GM12878 (cell line): ENCODE measurements at regions not wholly inside any gene's neighbourhood (a gene's known extent, or its start where the extent isn't known, plus 50 kb on each side); places are given as distances from the start of the nearest gene placed in this dataset.

Experiments
- ATAC-seq: fragments of 200-7000 bp; cut with Tn5 transposase; 3 replicates; pipeline ENCODE4 v1.9.1; 2020; ENCODE audit warnings: mild to moderate bottlenecking, moderate library complexity
- BruUV-seq: library from RNA; stranded (reverse); fragments of 400-500 nt; replicated peaks from 2 replicates; lab custom pipeline; 2021; lab: Mats Ljungman, UMichigan
- CTCF ChIA-PET: fragments of 300-600 bp; sonication (Branson Sonifier 250); formaldehyde crosslinking; extraction: SDS; loops from one replicate; lab custom pipeline; 2021; ENCODE audit warnings: inconsistent platforms; lab: Yijun Ruan, JAX
- POLR2A ChIA-PET: fragments of 350-600 bp; formaldehyde crosslinking; extraction: SDS; loops from one replicate; lab custom pipeline; 2021; ENCODE audit warnings: inconsistent platforms; lab: Charles Lee
- RAD21 ChIA-PET: fragments of 300-600 bp; sonication (Branson Sonifier 250); formaldehyde crosslinking; loops from one replicate; lab custom pipeline; 2023; ENCODE audit warnings: antibody characterized with exemption; ENCODE audit not compliant: unreplicated experiment; lab: Charles Lee
- SMC1A ChIA-PET: fragments of 300-600 bp; sonication (Branson Sonifier 250); formaldehyde crosslinking; loops from one replicate; lab custom pipeline; 2023; ENCODE audit not compliant: unreplicated experiment, uncharacterized antibody; lab: Charles Lee
- DNase-seq: peaks from one replicate; pipeline ENCODE4 v3.0.0-alpha.2; 2011; ENCODE audit warnings: low read depth, low spot score
- FAIRE-seq: peaks from 3 replicates; lab custom pipeline; 2011; peaks lifted over from hg19 to GRCh38; lab: Jason Lieb, UNC
- H2AFZ ChIP-seq: 2 replicates; pipeline ENCODE4 v1.6.0; 2011; ENCODE audit warnings: low read depth, low read length, control low read depth; ENCODE audit not compliant: control insufficient read depth
- H3K27ac ChIP-seq: 2 replicates; pipeline ENCODE4 v1.5.1; 2011; ENCODE audit warnings: control low read depth; ENCODE audit not compliant: control insufficient read depth, insufficient read depth
- H3K27me3 ChIP-seq, 2 experiments: replicated peaks in 1 of 2; 2 replicates each; pipeline versions ENCODE4 v1.6.0 to v1.6.1; 2011; ENCODE audit warnings: low read length in 1 of 2; ENCODE audit not compliant: control insufficient read depth in 2 of 2, insufficient read depth in 2 of 2
- H3K36me3 ChIP-seq, 2 experiments: 2 replicates each; pipeline ENCODE4 v1.5.1; 2011; ENCODE audit warnings: low read length in 1 of 2; ENCODE audit not compliant: control insufficient read depth in 2 of 2, insufficient read depth in 2 of 2
- H3K4me1 ChIP-seq: 2 replicates; pipeline ENCODE4 v1.6.1; 2011; ENCODE audit warnings: mild to moderate bottlenecking, low read length, moderate library complexity, mixed read lengths; ENCODE audit not compliant: control insufficient read depth, insufficient read depth
- H3K4me2 ChIP-seq: 2 replicates; pipeline ENCODE4 v1.6.0; 2011; ENCODE audit warnings: control low read depth; ENCODE audit not compliant: control insufficient read depth, insufficient read depth
- H3K4me3 ChIP-seq: fragments of 200-600 bp; sonication (generic); 2 replicates; pipeline ENCODE4 v1.5.1; 2016
- H3K79me2 ChIP-seq: 2 replicates; pipeline ENCODE4 v1.6.0; 2011; ENCODE audit warnings: low read length; ENCODE audit not compliant: control insufficient read depth, insufficient read depth
- H3K9ac ChIP-seq: 2 replicates; pipeline ENCODE4 v1.8.0; 2011; ENCODE audit warnings: low read length, control low read depth, mixed read lengths; ENCODE audit not compliant: control insufficient read depth, insufficient read depth
- H3K9me3 ChIP-seq: replicated peaks from 3 replicates; pipeline ENCODE4 v1.5.1; 2011; ENCODE audit warnings: mild to moderate bottlenecking, low read length; ENCODE audit not compliant: control insufficient read depth, insufficient read depth
- H4K20me1 ChIP-seq: 2 replicates; pipeline ENCODE4 v1.6.0; 2011; ENCODE audit not compliant: control insufficient read depth, insufficient read depth
- ASH2L ChIP-seq: fragments of 300-600, 200-600 bp; sonication (generic); IDR thresholded peaks from 2 replicates; pipeline ENCODE4 v1.6.1; 2017; ENCODE audit warnings: low read depth, mild to moderate bottlenecking, borderline replicate concordance
- BCL11A ChIP-seq: IDR thresholded peaks from 2 replicates; pipeline ENCODE4 v1.6.1; 2011; ENCODE audit warnings: low read depth, low read length
- CEBPZ ChIP-seq: fragments of 150-350 bp; IDR thresholded peaks from 2 replicates; pipeline ENCODE4 v1.6.1; 2016; ENCODE audit warnings: low read depth, low read length
- EZH2 ChIP-seq: IDR thresholded peaks from 2 replicates; pipeline ENCODE4 v1.6.1; 2012; ENCODE audit warnings: low read depth, mild to moderate bottlenecking, control low read depth, inconsistent platforms, low read length, borderline replicate concordance; ENCODE audit not compliant: control insufficient read depth
- NR2C1 ChIP-seq: fragments of 450-650 bp; IDR thresholded peaks from 2 replicates; pipeline ENCODE4 v1.6.1; 2017; ENCODE audit warnings: antibody characterized with exemption, mild to moderate bottlenecking, moderate library complexity
- RAD21 ChIP-seq: IDR thresholded peaks from 2 replicates; pipeline ENCODE4 v1.6.1; 2011; ENCODE audit warnings: mild to moderate bottlenecking, low read depth, low read length, moderate library complexity; ENCODE audit not compliant: insufficient read depth
- RAD51 ChIP-seq: fragments of 450-650 bp; IDR thresholded peaks from 2 replicates; pipeline ENCODE4 v1.6.1; 2016; ENCODE audit warnings: moderate library complexity, mild to moderate bottlenecking, inconsistent platforms
- RCOR1 ChIP-seq: conservative IDR thresholded peaks from 2 replicates; pipeline ENCODE4 v1.6.1; 2012; ENCODE audit warnings: low read depth, low read length, improper control_type of control experiment
- SIN3A ChIP-seq: IDR thresholded peaks from 2 replicates; pipeline ENCODE4 v1.6.1; 2012; ENCODE audit warnings: low read depth, low read length, improper control_type of control experiment
- TBL1XR1 ChIP-seq: IDR thresholded peaks from 2 replicates; pipeline ENCODE4 v1.6.1; 2012; ENCODE audit warnings: low read depth, low read length, improper control_type of control experiment
- TCF3 ChIP-seq: IDR thresholded peaks from 2 replicates; pipeline ENCODE4 v1.6.1; 2012; ENCODE audit warnings: low read depth, mild to moderate bottlenecking, low read length, borderline replicate concordance; ENCODE audit not compliant: insufficient read depth
- WGBS: methylation state at CpG from one replicate; pipeline ENCODE4 v1.1.6; 2016; ENCODE audit warnings: low lambda C conversion rate; ENCODE audit not compliant: insufficient replicate concordance, insufficient coverage; ENCODE audit errors: missing lambda C conversion rate; 5-methylcytosine and 5-hydroxymethylcytosine counted together
- in situ Hi-C: fragments of 300-500 bp; cut with MboI; formaldehyde crosslinking; loops from 9 replicates; pipeline ENCODE4 v1.14.3; 2018; ENCODE audit warnings: mixed read lengths
- intact Hi-C: fragments of 100-400 bp; cut with micrococcal nuclease; formaldehyde crosslinking; loops from one replicate; pipeline ENCODE4 v1.14.2; 2022; ENCODE audit not compliant: unreplicated experiment
- TF ChIP-seq, protein P1 (sequence below): IDR thresholded peaks from 2 replicates; pipeline ENCODE4 v1.6.1; 2011; ENCODE audit warnings: borderline replicate concordance, low read depth, mild to moderate bottlenecking, moderate library complexity, low read length; ENCODE audit not compliant: insufficient read depth, poor library complexity, severe bottlenecking
- TF ChIP-seq, protein P2 (sequence below): fragments of 450-650 bp; IDR thresholded peaks from 2 replicates; pipeline ENCODE4 v1.6.1; 2016; ENCODE audit warnings: mild to moderate bottlenecking, moderate library complexity, borderline replicate concordance

DNA sequence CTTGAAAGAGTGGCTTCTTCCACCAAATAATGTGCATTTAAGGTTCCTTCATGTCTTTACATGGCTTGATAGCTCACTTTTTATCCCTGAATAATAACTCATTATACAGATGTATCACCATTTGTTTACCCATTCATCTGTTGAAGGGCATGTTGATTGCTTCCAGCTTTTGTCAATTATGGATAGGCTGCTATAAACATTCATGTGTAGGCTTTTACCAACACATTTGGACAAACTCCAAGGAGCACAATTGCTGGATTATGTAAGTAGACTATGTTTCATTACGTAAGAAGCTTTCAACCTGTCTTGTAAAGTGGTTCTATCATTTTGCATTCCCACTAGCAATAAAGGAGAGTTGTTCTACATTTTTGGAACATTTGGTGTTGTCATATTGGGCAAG is 2637.0 kb downstream of the PCDH7 start:
- intact Hi-C loops (no loop called here), in situ Hi-C loops (no loop called here)
- POLR2A ChIA-PET: no interaction called here
- TF ChIP-seq RCOR1: no peak
- no peak for TF ChIP-seq ASH2L
- TF ChIP-seq, protein P1, sequence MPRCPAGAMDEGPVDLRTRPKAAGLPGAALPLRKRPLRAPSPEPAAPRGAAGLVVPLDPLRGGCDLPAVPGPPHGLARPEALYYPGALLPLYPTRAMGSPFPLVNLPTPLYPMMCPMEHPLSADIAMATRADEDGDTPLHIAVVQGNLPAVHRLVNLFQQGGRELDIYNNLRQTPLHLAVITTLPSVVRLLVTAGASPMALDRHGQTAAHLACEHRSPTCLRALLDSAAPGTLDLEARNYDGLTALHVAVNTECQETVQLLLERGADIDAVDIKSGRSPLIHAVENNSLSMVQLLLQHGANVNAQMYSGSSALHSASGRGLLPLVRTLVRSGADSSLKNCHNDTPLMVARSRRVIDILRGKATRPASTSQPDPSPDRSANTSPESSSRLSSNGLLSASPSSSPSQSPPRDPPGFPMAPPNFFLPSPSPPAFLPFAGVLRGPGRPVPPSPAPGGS: no peak
- no peak for TF ChIP-seq NR2C1
- no peak for TF ChIP-seq CEBPZ
- no peak for TF ChIP-seq TBL1XR1
- TF ChIP-seq RAD51: no peak
- no peak for TF ChIP-seq TCF3
- no peak for TF ChIP-seq BCL11A
- no peak for TF ChIP-seq EZH2
- TF ChIP-seq, protein P2, sequence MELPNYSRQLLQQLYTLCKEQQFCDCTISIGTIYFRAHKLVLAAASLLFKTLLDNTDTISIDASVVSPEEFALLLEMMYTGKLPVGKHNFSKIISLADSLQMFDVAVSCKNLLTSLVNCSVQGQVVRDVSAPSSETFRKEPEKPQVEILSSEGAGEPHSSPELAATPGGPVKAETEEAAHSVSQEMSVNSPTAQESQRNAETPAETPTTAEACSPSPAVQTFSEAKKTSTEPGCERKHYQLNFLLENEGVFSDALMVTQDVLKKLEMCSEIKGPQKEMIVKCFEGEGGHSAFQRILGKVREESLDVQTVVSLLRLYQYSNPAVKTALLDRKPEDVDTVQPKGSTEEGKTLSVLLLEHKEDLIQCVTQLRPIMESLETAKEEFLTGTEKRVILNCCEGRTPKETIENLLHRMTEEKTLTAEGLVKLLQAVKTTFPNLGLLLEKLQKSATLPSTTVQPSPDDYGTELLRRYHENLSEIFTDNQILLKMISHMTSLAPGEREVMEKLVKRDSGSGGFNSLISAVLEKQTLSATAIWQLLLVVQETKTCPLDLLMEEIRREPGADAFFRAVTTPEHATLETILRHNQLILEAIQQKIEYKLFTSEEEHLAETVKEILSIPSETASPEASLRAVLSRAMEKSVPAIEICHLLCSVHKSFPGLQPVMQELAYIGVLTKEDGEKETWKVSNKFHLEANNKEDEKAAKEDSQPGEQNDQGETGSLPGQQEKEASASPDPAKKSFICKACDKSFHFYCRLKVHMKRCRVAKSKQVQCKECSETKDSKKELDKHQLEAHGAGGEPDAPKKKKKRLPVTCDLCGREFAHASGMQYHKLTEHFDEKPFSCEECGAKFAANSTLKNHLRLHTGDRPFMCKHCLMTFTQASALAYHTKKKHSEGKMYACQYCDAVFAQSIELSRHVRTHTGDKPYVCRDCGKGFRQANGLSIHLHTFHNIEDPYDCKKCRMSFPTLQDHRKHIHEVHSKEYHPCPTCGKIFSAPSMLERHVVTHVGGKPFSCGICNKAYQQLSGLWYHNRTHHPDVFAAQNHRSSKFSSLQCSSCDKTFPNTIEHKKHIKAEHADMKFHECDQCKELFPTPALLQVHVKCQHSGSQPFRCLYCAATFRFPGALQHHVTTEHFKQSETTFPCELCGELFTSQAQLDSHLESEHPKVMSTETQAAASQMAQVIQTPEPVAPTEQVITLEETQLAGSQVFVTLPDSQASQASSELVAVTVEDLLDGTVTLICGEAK: no peak
- no peak for TF ChIP-seq SIN3A
- no peak for TF ChIP-seq RAD21

More for the DNA sequence above, 2637.0 kb downstream of the PCDH7 start:
- DNase-seq: no peak
- H4K20me1 ChIP-seq: no peaks in the 10 kb centered on the region
- no peaks in the 10 kb centered on the region for H3K4me1 ChIP-seq
- no peak overlapping the region for H3K27ac ChIP-seq
- SMC1A ChIA-PET: interaction anchor here (1.2 kb wide), 1 partner anchor 24 kb away, joined by 3 read pairs; no protein-coding TSS in a partner anchor
- 5% methylated on average over 1 of the region's 1 CpG for WGBS
- no TSS peak for BruUV-seq
- no peak overlapping the region for H3K4me2 ChIP-seq
- FAIRE-seq: no peak
- H3K79me2 ChIP-seq: no peaks in the 10 kb centered on the region
- H2AFZ ChIP-seq: no peak overlapping the region
- H3K9ac ChIP-seq: no peak overlapping the region
- no peak for ATAC-seq
- H3K4me3 ChIP-seq: no peak overlapping the region
- CTCF ChIA-PET: interaction anchor here (0.8 kb wide), 1 partner anchor 19 kb away, joined by 3 read pairs; no protein-coding TSS in a partner anchor
- H3K36me3 ChIP-seq: no peaks in the 10 kb centered on the region
- no peaks in the 10 kb centered on the region for H3K27me3 ChIP-seq
- RAD21 ChIA-PET: no interaction called here
- H3K9me3 ChIP-seq: no peaks in the 10 kb centered on the region
